IMR-90 (cell line): ENCODE measurements at regions not wholly inside any gene's neighbourhood (a gene's known extent, or its start where the extent isn't known, plus 50 kb on each side); places are given as distances from the start of the nearest gene placed in this dataset.

ENCODE experiments used
- ATAC-seq: fragments of 200-7000 bp; cut with Tn5 transposase; 2 replicates; pipeline ENCODE4 v1.9.1; 2020; ENCODE audit warnings: low read depth, mild to moderate bottlenecking, moderate library complexity
- BruUV-seq: library from RNA; stranded (reverse); fragments of 400-500 nt; replicated peaks from 2 replicates; lab custom pipeline; 2021; lab: Mats Ljungman, UMichigan
- CTCF ChIA-PET: fragments of 300-600 bp; formaldehyde crosslinking; extraction: SDS; loops from one replicate; lab custom pipeline; 2021; ENCODE audit warnings: antibody characterized with exemption; lab: Yijun Ruan, JAX
- POLR2A ChIA-PET: fragments of 300-600 bp; sonication (Branson Sonifier 250); formaldehyde crosslinking; loops from one replicate; lab custom pipeline; 2022; ENCODE audit warnings: antibody characterized with exemption; ENCODE audit not compliant: unreplicated experiment; lab: Charles Lee
- DNase-seq: peaks from one replicate; pipeline ENCODE4 v3.0.0; 2013
- H2AFZ ChIP-seq: replicated peaks from 2 replicates; pipeline ENCODE3; 2013; ENCODE audit warnings: low read length, mild to moderate bottlenecking; ENCODE audit not compliant: poor library complexity
- H2AK5ac ChIP-seq: 2 replicates; pipeline ENCODE4 v1.6.1; 2013; ENCODE audit warnings: low read depth, low read length, inconsistent platforms
- H2AK9ac ChIP-seq: replicated peaks from 2 replicates; pipeline ENCODE3; 2013; ENCODE audit warnings: mild to moderate bottlenecking, low read depth, low read length, moderate library complexity; ENCODE audit not compliant: poor library complexity
- H2BK120ac ChIP-seq: 2 replicates; pipeline ENCODE4 v1.6.1; 2013; ENCODE audit warnings: low read depth, low read length, inconsistent platforms
- H2BK15ac ChIP-seq: 3 replicates; pipeline ENCODE4 v1.6.1; 2013; ENCODE audit warnings: low read depth, low read length, inconsistent platforms
- H2BK20ac ChIP-seq: 2 replicates; pipeline ENCODE4 v1.6.1; 2013; ENCODE audit warnings: low read depth, mild to moderate bottlenecking, inconsistent platforms, low read length, moderate library complexity
- H2BK5ac ChIP-seq: 2 replicates; pipeline ENCODE4 v1.6.1; 2013; ENCODE audit warnings: mild to moderate bottlenecking, low read depth, low read length, inconsistent platforms; ENCODE audit not compliant: poor library complexity, severe bottlenecking
- H3K14ac ChIP-seq: replicated peaks from 2 replicates; pipeline ENCODE4 v1.6.1; 2013; ENCODE audit warnings: low read depth, low read length, inconsistent platforms
- H3K18ac ChIP-seq: 2 replicates; pipeline ENCODE4 v1.6.1; 2013; ENCODE audit warnings: low read depth, low read length, control low read depth
- H3K23ac ChIP-seq: 2 replicates; pipeline ENCODE4 v1.6.1; 2013; ENCODE audit warnings: low read depth, low read length, inconsistent platforms
- H3K27ac ChIP-seq: 2 replicates; pipeline ENCODE4 v1.5.1; 2013; ENCODE audit warnings: mild to moderate bottlenecking, control low read depth, low read length; ENCODE audit not compliant: insufficient read depth
- H3K27me3 ChIP-seq: 2 replicates; pipeline ENCODE4 v1.6.1; 2013; ENCODE audit warnings: low read length; ENCODE audit not compliant: control insufficient read depth, insufficient read depth
- H3K36me3 ChIP-seq: 2 replicates; pipeline ENCODE4 v1.6.1; 2013; ENCODE audit warnings: low read length, mixed read lengths; ENCODE audit not compliant: control insufficient read depth, insufficient read depth
- H3K4ac ChIP-seq: 2 replicates; pipeline ENCODE4 v1.6.1; 2013; ENCODE audit warnings: low read depth, low read length, inconsistent platforms
- H3K4me1 ChIP-seq: 2 replicates; pipeline ENCODE4 v1.6.1; 2013; ENCODE audit warnings: low read length, mixed read lengths; ENCODE audit not compliant: control insufficient read depth, insufficient read depth
- H3K4me2 ChIP-seq: 2 replicates; pipeline ENCODE4 v1.6.1; 2013; ENCODE audit warnings: low read depth, mild to moderate bottlenecking, control low read depth, low read length, moderate library complexity
- H3K4me3 ChIP-seq: 2 replicates; pipeline ENCODE4 v1.5.1; 2013; ENCODE audit warnings: low read depth, mild to moderate bottlenecking, control low read depth, low read length, moderate library complexity; ENCODE audit not compliant: insufficient read depth
- H3K56ac ChIP-seq: 2 replicates; pipeline ENCODE4 v1.6.1; 2013; ENCODE audit warnings: low read length, inconsistent platforms; ENCODE audit not compliant: insufficient read depth; ENCODE audit errors: extremely low read depth
- H3K79me1 ChIP-seq, 2 experiments: 2 replicates each; pipeline ENCODE4 v1.6.1; 2013; ENCODE audit warnings: low read length in 2 of 2, inconsistent platforms in 1 of 2, low read depth in 1 of 2
- H3K9ac ChIP-seq: 2 replicates; pipeline ENCODE4 v1.6.1; 2013; ENCODE audit warnings: low read depth, low read length, control low read depth
- H3K9me1 ChIP-seq: 2 replicates; pipeline ENCODE4 v1.6.1; 2013; ENCODE audit warnings: low read length, inconsistent platforms; ENCODE audit not compliant: insufficient read depth
- H3K9me3 ChIP-seq: 2 replicates; pipeline ENCODE4 v1.6.1; 2013; ENCODE audit warnings: low read length; ENCODE audit not compliant: control insufficient read depth, insufficient read depth
- H4K20me1 ChIP-seq: 2 replicates; pipeline ENCODE4 v1.6.1; 2013; ENCODE audit warnings: low read length, inconsistent platforms; ENCODE audit not compliant: insufficient read depth
- H4K5ac ChIP-seq: 2 replicates; pipeline ENCODE4 v1.6.1; 2013; ENCODE audit warnings: mild to moderate bottlenecking, low read depth, low read length, control low read depth
- H4K8ac ChIP-seq, 2 experiments: 2 replicates each; pipeline ENCODE4 v1.6.1; 2013; ENCODE audit warnings: low read depth in 2 of 2, low read length in 2 of 2, control low read depth in 1 of 2, inconsistent platforms in 1 of 2
- H4K91ac ChIP-seq: 2 replicates; pipeline ENCODE4 v1.6.1; 2013; ENCODE audit warnings: low read depth, low read length, inconsistent platforms; ENCODE audit not compliant: insufficient read depth
- CTCF ChIP-seq: conservative IDR thresholded peaks from 2 replicates; pipeline ENCODE4 v1.5.1; 2012; ENCODE audit warnings: mild to moderate bottlenecking, low read depth, low read length, improper control_type of control experiment
- ELK1 ChIP-seq: fragments of 150-350 bp; IDR thresholded peaks from 2 replicates; pipeline ENCODE4 v1.6.1; 2016; ENCODE audit warnings: low read depth, mild to moderate bottlenecking, low read length, moderate library complexity, borderline replicate concordance
- FOS ChIP-seq: fragments of 150-350 bp; IDR thresholded peaks from 2 replicates; pipeline ENCODE4 v1.6.1; 2016; ENCODE audit warnings: low read depth, low read length
- MAZ ChIP-seq: IDR thresholded peaks from 2 replicates; pipeline ENCODE4 v1.6.1; 2012; ENCODE audit warnings: low read depth, mild to moderate bottlenecking, low read length, improper control_type of control experiment, moderate library complexity, borderline replicate concordance
- MXI1 ChIP-seq: IDR thresholded peaks from 2 replicates; pipeline ENCODE4 v1.6.1; 2012; ENCODE audit warnings: low read depth, mild to moderate bottlenecking, low read length, moderate library complexity, borderline replicate concordance
- NFE2L2 ChIP-seq: fragments of 150-350 bp; IDR thresholded peaks from 2 replicates; pipeline ENCODE4 v1.6.1; 2016; ENCODE audit warnings: low read depth, mild to moderate bottlenecking, low read length
- WGBS, 2 experiments: methylation state at CpG; one replicate each; pipeline versions ENCODE4 v1.1.5 to v1.1.7; 2013; ENCODE audit warnings: missing lambda C conversion rate in 2 of 2; ENCODE audit not compliant: insufficient read length in 1 of 2; ENCODE audit errors: extremely low coverage in 2 of 2; 5-methylcytosine and 5-hydroxymethylcytosine counted together
- dilution Hi-C: fragments of 300-500 bp; cut with HindIII; formaldehyde crosslinking; loops from one replicate; pipeline ENCODE4 v1.14.3; 2018; ENCODE audit warnings: low sequenced_read_pairs; ENCODE audit not compliant: unreplicated experiment
- in situ Hi-C: fragments of 300-500 bp; cut with MboI; formaldehyde crosslinking; loops from 3 replicates; pipeline ENCODE4 v1.14.3; 2019; ENCODE audit warnings: low sequenced_read_pairs, inconsistent platforms, mixed read lengths
- intact Hi-C: fragments of 100-400 bp; cut with micrococcal nuclease; formaldehyde crosslinking; loops from 2 replicates; pipeline ENCODE4 v1.10.0; 2022

- Histone ChIP-seq H4K5ac (no peak overlapping the region), H3K18ac (no peak overlapping the region), H4K20me1 (no peaks in the 10 kb centered on the region), H2AFZ (no peak overlapping the region), H3K14ac (no peak overlapping the region), H4K91ac (no peak overlapping the region), H3K36me3 (no peaks in the 10 kb centered on the region), H2AK5ac (no peak overlapping the region), H3K27ac (no peak overlapping the region), H2BK120ac (no peak overlapping the region), H2BK5ac (no peak overlapping the region), H2BK20ac (no peak overlapping the region), H3K79me1 (no peaks in the 10 kb centered on the region), H3K9ac (no peak overlapping the region), H3K56ac (no peak overlapping the region), H3K27me3 (no peaks in the 10 kb centered on the region), H2AK9ac (no peak overlapping the region), H3K4ac (no peak overlapping the region), H3K9me1 (no peaks in the 10 kb centered on the region), H2BK15ac (no peak overlapping the region), H3K9me3 (peaks cover 3% of the 10 kb centered on the region; the same call in 1 of the 2 replicates), H3K4me3 (no peak overlapping the region), H3K23ac (no peak overlapping the region), H4K8ac (no peak overlapping the region), H3K4me2 (no peak overlapping the region), H3K4me1 (no peaks in the 10 kb centered on the region)
- TF ChIP-seq NFE2L2 (no peak), ELK1 (no peak), FOS (no peak), MXI1 (no peak), MAZ (no peak), CTCF (no peak)
- dilution Hi-C loops (no loop called here), in situ Hi-C loops (no loop called here), intact Hi-C loops (no loop called here)
- no peak for ATAC-seq
- no CpG with 5 or more reads among the region's 4 CpGs for WGBS, 2 experiments
- POLR2A ChIA-PET, result no interaction called here
- CTCF ChIA-PET, result no interaction called here
- DNase-seq, result no peak
- no TSS peak for BruUV-seq
These were observed 759.0 kb downstream of the SOCS6 start for GRCh38 chr18:71047882-71048281.
